GM19035 (cell line): ENCODE measurements at regions not wholly inside any gene's neighbourhood (a gene's known extent, or its start where the extent isn't known, plus 50 kb on each side); places are given as distances from the start of the nearest gene placed in this dataset.
"Not testable (repeated sequence)": the region's sequence is repeated elsewhere in the genome, so short reads cannot be mapped to it uniquely, and the experiment has no call there.

Experiments used
- ATAC-seq: cut with Tn5 transposase; IDR thresholded peaks from one replicate; pipeline ENCODE4 v1.9.1; 2021; ENCODE audit not compliant: unreplicated experiment

DNA sequence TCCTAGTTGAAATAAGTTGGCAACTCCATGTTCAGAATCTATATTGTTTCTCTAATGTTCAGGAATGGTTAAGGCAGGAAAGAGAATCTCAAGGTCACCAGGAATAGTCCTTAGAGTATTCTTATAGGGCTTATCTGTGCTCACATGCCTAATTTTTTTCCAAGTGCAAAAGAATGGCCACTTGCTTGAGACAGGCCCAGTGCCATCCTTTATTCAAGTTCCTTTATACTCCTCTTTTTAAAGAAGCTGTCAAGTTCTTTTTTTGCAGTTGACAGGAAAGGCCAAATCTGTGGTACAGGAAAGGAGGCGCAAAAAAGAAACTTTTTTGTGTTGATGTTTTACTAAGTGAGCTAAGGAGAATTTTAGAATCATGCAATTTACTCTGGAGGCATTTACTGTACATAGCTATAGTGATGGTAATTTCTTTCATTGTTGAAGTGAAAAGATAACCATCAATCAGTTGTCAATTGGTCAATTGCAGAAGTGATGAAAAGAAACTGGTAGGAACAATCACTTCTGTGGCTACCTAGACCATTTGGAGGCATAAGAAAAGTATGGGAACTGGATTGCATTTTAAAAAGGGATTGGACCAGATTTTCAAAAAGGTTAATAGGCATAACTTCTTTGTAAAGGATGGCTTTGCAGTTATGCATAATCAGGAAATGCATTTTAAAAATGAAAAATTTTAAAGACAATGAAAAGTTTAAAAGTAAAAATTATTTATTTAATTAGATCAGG is 102.5 kb upstream of the SOX2 start:
- ATAC-seq = no peak

DNA sequence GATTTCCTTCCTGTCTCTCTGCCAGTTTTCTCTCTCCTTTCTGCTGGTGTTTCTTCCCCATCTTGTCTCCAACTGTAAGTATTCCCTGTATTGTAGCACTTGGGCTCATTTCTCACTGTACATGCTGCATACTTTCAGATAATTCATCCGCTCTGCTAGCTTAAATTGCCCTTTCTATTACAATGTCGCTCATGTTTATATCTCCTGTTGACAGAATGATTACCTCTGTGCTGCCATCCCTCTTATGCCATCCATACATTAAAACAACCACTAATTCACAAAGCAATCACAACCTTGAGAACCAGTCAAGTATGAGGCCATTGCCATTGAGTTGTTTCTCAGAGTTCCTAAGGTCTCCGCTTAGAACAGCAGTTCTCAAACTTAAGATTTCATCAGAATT is 107.5 kb upstream of the SOX2 start:
- ATAC-seq = no peak

DNA sequence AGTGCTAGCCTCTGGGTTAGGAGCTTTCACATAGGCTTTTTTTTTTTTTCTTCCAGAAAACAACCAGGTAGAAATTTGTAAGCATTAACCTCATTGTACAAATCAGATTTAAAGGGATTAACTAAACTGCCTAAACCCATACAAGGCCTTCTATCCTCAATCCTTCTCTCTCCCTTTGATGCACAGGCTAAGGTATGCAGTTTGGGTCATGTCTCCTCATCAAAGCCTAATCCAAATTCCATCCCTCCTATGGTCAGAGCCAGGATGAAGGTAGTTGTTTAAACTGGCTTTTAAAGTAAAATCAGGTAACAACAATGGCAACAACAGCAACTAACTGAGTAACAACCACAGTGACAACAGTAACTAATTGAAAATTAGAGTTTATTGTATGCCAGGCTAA is 115.6 kb upstream of the SOX2 start:
- no peak for ATAC-seq

DNA sequence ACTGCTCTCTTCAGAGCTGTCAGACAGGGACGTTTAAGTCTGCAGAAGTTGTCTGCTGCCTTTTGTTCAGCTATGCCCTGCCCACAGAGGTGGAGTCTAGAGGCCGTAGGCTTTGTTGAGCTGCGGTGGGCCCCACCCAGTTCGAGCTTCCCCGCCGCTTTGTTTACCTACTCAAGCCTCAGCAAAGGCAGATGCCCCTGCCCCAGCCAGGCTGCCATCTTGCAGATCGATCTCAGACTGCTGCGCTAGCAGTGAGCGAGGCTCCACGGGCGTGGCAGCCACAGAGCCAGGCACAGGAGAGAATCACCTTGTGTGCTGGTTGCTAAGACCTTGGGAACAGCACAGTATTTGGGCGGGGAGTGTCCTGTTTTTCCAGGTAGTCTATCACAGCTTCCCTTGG is 120.8 kb upstream of the SOX2 start:
- not testable (repeated sequence) for ATAC-seq

DNA sequence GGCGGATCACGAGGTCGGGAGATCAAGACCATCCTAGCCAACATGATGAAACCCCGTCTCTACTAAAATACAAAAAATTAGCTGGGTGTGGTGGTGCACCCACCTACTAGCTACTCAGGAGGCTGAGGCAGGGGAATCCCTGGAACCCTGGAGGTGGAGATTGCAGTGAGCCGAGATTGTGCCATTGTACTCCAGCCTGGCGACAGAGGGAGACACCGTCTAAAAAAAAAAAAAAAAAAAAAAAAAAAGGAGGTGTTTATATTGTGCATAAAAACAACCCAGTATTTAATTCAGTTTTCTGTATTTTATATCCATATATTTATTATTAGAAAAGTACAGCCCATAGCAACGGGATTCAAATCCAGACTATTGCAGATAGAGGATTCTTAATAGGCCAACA is 129.1 kb upstream of the SOX2 start:
- no peak for ATAC-seq

DNA sequence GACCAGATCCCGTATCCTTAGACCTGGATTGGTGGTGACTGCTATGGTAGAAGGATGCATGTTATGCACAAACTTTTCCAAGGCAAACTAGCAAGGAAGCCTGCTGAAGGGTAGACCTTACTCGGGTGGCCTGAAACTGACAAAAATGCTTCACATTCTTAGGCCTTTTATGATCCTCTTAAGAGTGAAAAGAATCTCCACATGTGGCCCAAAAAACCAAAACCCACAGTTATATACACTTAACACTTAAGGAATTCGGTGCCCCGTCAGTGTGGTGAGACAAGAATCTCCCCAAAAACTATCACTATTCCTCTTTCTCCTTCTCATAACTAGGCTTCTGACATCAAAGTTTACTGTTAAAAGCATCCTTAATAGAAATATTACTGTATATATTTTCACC is 130.1 kb upstream of the SOX2 start:
- ATAC-seq = no peak

DNA sequence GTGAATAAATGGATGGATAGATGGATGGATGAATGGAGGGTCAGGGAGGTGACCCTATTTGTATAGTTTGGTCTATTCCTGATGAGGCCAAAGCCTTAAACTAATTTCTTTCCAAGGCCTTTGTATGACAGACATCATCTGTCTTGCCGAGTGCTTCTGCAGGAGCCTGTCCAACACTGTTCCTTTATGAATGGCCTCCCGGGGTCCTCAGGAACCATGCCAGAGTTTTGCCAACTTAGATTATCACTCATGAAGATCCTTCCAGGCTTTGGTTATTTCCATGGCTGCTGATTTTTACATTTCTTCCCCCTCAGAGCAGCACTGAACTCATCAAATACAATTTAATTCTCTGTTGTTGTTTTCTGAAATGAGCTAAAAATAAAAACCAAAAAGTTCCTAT is 133.0 kb upstream of the SOX2 start:
- ATAC-seq = no peak

DNA sequence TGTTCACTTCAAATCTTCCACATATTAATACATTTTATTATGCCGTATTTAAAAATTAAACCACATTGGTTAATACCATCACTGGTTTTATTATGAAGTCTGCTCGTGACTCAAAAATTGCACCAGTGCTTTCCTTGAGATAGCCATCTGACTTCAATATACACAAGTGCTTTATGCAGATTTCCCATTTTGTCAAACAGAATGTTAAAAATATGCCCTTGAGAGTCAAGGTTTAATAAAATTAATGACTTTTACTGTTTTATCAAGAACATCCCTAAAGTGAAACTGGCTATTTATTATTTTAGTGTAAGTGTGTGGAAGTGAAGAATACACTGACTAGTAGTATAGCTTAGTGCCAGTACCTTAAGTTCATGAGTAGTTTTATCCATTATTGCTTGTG is 139.3 kb upstream of the SOX2 start:
- ATAC-seq = no peak

DNA sequence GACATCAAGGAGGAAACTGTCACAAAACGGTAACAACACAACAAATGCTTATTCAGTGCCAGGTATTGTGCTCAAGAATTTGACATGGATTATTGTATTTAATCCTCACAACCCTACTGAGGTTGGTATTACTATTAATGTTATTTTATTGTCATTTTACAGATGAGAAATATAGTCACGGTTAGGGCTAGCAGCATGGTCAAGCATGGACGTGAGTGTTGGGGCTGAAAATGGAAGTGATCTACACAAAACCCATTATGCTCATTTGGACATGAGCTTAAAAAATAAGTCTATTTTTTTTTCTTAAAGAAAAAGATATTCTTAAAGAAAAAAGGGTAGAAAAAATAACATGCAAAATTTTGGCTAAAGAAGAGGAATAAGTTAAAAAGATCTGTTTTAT is 141.3 kb upstream of the SOX2 start:
- no peak for ATAC-seq

DNA sequence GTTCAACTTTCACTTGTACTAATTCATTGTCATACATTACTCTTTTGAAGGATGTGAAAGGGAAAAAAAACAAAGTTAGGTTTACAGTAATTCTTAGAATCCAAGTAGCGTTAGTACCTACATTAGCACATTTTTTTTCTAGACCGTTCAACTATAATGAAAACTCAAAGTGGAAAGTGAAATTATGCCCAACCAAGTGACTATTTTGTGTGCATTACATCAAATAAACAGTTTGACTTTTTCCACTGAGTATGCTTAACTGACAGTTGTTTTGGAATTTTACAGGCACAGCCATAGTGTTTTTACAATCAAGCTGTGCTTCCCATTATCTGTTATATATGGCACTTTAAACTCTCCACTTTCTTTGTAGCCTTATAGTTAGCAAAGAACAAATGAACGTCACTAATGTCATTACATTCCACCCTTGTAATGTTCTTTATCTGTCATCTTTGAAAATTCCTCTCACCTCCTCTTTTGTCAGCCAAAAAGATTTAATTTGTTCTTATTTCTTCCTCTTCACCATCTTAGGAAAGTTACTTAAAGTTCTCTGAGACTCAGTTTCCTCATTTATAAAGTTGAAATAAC is 142.3 kb upstream of the SOX2 start:
- no peak for ATAC-seq

DNA sequence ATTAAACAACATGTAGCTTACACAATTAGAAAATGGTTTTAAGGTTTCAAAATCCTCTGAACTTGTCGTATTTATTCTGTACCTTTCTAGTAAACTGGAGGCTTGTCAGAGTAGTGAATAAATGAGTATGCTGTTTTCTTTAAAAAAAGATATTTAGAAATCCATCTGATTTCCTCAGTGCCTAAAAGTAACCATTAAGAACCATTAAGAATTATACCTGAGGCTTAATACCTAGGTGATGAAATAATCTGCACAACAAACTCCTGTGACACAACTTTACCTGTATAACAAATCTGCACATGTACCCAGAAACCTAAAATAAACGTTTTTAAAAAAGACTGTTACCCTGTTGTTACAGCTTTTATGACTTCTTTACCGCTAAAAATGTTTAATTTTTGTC is 143.0 kb upstream of the SOX2 start:
- ATAC-seq = no peak

DNA sequence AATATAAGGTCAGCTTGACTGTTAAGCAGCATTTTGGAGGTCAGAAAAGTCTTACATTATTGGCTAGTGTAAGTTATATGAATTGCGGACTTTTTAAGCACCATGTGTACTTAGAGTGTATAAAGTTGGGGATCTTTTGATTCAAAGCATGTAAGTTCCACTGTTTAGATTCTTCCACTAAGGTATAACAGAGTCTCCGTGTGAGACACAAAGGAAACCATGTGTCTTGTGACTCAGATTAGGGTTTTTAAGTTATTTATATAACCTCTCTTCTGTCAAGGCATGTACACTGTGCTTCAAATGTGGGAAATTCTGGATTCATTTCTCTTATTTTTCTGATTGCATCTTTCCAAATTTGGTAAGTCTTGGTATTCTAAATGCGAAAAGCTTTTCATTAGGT is 143.5 kb upstream of the SOX2 start:
- no peak for ATAC-seq

DNA sequence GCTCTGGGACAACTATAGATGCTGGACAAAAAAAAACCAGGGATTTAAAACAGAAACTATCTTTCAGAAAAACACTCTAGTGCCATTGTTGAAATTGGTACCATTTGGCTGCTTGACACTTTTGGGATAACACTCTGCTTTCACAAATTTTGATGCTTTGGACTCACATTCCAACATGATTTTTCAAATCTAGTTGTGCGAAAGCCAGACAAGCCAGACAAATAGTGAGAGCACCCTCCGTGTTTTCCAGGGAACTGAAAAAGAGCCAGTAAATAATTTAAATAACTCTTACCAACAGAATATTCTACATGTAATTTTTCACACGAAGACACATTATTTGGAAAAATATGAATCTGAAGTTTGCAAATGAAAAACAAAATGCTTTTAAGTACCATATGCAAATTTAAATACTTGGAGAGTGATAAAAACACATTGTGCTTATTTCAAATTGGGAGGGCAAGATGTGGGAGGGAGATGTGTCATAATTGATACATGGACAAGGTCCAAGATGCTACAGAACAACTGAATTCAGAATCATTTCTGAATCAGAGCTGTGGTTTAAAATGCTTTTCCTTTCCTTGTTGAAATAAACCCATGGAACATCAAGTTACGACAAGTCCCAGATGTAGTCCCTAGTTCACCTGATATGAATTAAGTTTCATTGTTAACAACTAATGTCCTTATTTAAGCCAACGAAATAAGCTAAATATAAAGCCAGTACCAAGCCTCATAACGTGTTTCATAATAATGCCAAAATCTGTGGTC is 144.2 kb upstream of the SOX2 start:
- ATAC-seq = no peak

DNA sequence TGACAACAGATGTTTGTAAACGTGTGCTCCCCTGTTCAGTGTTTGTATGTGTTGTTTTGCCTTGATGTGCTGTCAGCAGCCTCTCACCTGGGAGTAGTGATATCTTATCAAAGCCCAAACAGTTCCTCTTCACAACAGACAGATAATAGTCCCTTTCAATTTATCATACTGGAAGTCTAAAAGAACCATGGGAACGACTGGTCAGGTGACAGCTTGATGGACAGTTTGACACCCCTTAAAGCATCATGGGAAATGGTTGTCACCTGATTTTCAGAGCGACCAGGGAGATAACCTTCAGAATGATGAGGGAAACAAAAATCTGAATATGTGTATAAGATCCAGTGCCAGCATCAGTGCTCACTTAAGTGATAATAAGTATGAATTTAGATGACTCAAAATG is 146.3 kb upstream of the SOX2 start:
- ATAC-seq = no peak

DNA sequence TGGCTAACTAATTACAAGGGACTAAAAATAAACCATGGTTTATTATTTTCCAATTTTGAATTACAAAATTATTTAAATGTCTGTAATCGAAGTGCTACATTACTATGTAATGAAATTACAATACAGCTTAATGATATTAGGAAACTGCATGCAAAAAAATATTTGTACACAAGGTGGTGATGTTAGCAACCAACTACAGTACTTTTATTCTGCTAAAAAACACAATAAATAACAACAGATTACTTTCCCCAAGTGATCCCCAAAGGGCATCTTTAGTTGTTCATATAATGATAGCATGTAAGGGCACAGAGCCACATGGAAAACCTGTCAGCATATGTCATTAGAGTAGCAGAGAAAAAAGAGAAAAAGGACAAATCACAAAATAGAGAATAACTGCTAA is 147.5 kb upstream of the SOX2 start:
- no peak for ATAC-seq

DNA sequence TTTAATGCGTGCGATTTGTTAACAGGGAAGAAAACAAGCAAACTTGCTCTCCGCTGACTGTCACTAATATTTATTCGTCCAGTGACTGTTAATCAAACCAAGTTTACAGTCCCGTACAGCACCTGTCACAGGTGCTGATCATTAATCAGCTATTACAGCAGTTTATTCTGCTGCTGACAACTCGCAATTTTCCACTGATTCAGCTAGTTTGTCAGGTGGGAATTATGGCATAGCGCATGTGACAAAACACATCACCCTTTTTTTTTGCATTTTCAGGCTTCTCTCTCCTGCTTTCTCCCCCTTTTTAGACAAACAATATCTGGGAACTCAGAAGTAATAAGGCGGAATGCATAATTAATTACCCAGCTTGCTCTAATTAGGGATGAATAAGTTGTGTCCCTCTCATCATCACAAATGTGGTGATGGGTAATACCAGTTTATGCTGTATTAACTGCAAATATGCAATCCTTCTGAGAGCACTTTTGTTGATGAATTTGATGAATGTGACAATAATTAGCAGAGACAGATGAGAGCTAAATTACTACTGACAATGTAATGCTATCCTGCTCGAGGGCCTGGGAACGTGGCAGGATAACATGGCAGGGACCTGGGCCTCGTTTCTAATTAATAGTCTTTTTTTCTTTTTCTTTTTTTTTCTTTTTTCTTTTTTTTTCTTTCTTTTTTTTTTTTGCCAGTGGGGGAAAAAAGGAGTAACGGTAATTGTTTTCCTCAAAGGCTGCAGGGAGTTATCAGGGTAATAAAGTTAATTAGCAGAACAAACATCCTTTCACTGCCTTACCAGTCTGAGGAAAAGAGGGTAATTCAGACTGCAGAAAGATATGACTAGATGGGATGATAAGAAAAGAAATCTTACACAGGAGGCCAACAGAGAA is 150.3 kb upstream of the SOX2 start:
- ATAC-seq = no peak

DNA sequence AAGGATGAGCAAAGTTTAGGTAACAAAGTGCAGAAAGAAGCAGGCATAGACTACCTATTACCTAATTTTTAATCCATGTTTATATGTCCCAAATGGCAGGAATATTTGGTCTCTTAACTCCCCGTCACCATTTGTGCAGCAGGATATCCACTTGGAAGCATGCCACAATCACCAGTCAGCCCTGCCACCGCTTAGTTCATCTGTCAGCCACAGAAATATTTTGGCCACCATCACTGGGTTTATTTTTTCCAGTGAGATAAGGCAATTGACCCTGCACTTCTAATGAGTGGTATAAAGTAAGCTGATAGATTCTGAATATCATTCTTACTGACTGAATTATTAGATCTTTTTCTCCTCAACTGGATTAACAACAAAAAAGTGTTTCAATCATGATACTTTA is 152.9 kb upstream of the SOX2 start:
- ATAC-seq = no peak

DNA sequence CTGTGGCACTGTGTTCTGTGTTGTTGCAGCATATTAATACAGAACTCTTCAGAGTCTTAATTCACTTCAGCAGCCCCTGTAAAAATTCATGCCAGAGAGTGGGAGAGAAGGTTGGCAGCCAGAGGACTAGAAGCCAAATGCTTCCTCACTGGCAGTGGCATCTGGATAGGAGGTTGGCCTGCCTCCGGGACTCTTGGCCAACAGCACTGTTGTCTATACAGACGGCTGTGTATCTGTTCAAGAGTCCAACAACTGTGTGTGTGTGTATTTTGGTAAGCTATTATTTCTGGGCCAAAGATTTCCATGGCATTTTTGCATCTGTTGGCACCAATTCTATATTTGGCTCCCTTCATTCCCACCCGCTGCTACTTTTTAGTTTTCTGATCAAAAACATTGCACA is 156.0 kb upstream of the SOX2 start:
- no peak for ATAC-seq

DNA sequence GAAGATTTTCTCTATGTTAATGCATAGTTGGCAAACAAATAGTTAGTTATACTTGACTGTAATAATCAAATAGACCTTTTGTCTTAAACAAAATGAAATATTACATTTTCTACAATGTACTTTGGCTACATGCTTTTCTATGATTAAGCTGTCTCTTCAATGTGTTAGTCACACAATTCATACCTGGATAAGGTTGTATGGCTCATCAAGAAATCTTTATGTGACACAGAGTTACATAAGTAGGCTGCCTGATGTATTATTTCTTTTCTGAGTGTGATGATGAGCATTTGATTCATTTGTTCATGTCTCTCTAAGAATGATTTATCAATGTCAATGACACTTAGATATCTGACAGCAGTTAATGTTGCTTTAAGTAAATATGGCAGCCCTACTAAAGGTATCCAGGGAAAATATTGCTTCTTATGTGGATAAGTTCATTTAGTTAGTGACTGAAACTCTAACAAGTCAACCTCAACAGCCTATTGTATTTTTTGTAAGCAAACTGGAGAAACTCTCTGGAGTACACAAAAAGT is 157.4 kb upstream of the SOX2 start:
- no peak for ATAC-seq

DNA sequence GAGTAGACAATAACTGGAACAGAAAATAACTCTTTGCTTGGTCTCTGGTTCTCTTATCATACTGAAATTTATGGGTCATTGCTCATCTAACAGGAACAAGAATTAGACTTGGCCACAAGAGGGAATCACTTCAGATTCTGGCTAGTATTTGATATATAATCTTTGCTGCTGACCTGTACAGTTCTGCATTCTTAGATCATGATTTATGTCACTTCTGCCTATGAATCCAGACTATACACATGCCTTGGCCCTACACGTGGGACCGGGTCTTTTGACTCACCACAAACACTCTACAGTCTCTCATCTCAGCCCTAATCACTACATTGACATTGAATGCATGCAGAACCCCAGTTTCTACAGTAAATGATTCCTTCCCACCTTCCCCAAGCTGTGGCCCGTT is 162.5 kb upstream of the SOX2 start:
- ATAC-seq = no peak

DNA sequence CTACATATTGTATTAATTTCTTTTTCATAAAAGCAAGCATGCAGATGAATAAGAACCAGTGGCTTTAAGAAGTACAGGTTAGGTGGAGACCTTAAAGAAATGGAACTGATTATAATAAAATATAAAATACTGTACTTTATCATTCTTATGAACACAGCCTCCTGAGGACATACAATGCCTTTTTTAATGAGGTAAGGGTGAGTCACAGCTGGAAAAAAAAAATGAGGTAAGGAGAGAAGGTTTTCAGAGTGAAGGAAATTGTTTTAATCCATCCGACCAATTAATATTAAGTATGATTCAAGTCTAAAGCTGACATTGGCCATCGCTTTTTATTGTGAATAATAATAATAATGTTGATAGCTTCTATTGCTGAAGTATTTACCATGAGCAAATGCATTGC is 170.3 kb upstream of the SOX2 start:
- no peak for ATAC-seq
